Mesenchymal stem cell (in vitro differentiated cells and primary cell): ENCODE measurements at regions not wholly inside any gene's neighbourhood (a gene's known extent, or its start where the extent isn't known, plus 50 kb on each side); places are given as distances from the start of the nearest gene placed in this dataset.

Source experiments
- DNase-seq: peaks from one replicate; pipeline ENCODE4 v3.0.0-alpha.2; 2013
- H2AFZ ChIP-seq: one replicate; pipeline ENCODE4 v1.6.1; 2013; ENCODE audit warnings: low read depth, mild to moderate bottlenecking, control low read depth, inconsistent platforms, low read length, moderate library complexity
- H2AK5ac ChIP-seq: 2 replicates; pipeline ENCODE4 v1.6.1; 2013; ENCODE audit warnings: low read length, moderate library complexity, mild to moderate bottlenecking, inconsistent platforms; ENCODE audit not compliant: severe bottlenecking
- H2BK120ac ChIP-seq: one replicate; pipeline ENCODE4 v1.6.1; 2013; ENCODE audit warnings: low read depth, mild to moderate bottlenecking, inconsistent platforms, low read length, moderate library complexity
- H2BK12ac ChIP-seq, 2 experiments: one replicate each; pipeline ENCODE4 v1.6.1; 2013; ENCODE audit warnings: inconsistent platforms in 2 of 2, low read length in 2 of 2, mild to moderate bottlenecking in 2 of 2, moderate library complexity in 2 of 2, control low read depth in 1 of 2
- H2BK15ac ChIP-seq: one replicate; pipeline ENCODE4 v1.6.1; 2013; ENCODE audit warnings: mild to moderate bottlenecking, low read depth, inconsistent platforms; ENCODE audit not compliant: poor library complexity, severe bottlenecking
- H2BK5ac ChIP-seq: 2 replicates; pipeline ENCODE4 v1.6.1; 2013; ENCODE audit warnings: low read depth, mild to moderate bottlenecking, low read length, control low read depth, inconsistent platforms; ENCODE audit not compliant: poor library complexity, severe bottlenecking
- H3K14ac ChIP-seq, 2 experiments: one replicate each; pipeline ENCODE4 v1.6.1; 2013; ENCODE audit warnings: inconsistent platforms in 2 of 2, low read length in 2 of 2, control low read depth in 1 of 2, mild to moderate bottlenecking in 1 of 2, moderate library complexity in 1 of 2
- H3K18ac ChIP-seq, 2 experiments: one replicate each; pipeline ENCODE4 v1.6.1; 2013; ENCODE audit warnings: inconsistent platforms in 2 of 2, low read length in 2 of 2, control low read depth in 1 of 2, low read depth in 1 of 2, mild to moderate bottlenecking in 1 of 2
- H3K23ac ChIP-seq, 2 experiments: one replicate each; pipeline ENCODE4 v1.6.1; 2013; ENCODE audit warnings: inconsistent platforms in 2 of 2, low read length in 2 of 2, mild to moderate bottlenecking in 2 of 2, moderate library complexity in 2 of 2, control low read depth in 1 of 2
- H3K27ac ChIP-seq: 2 replicates; pipeline ENCODE4 v1.5.1; 2013; ENCODE audit warnings: mild to moderate bottlenecking, moderate library complexity, low read length, control low read depth, inconsistent platforms; ENCODE audit not compliant: poor library complexity, severe bottlenecking
- H3K27me3 ChIP-seq, 2 experiments: 2 replicates each; pipeline versions ENCODE4 v1.6.1 to v1.7.0; 2013; ENCODE audit warnings: low read length in 2 of 2, mild to moderate bottlenecking in 2 of 2, moderate library complexity in 2 of 2, control low read depth in 1 of 2, inconsistent platforms in 1 of 2; ENCODE audit not compliant: control insufficient read depth in 1 of 2, insufficient read depth in 1 of 2
- H3K36me3 ChIP-seq, 2 experiments: 2 replicates each; pipeline versions ENCODE4 v1.6.1 to v1.7.0; 2013; ENCODE audit warnings: low read length in 2 of 2, control low read depth in 1 of 2, inconsistent platforms in 1 of 2, low read depth in 1 of 2, mild to moderate bottlenecking in 1 of 2; ENCODE audit not compliant: insufficient read depth in 2 of 2, control insufficient read depth in 1 of 2
- H3K4ac ChIP-seq, 2 experiments: one replicate each; pipeline ENCODE4 v1.6.1; 2013; ENCODE audit warnings: inconsistent platforms in 2 of 2, low read length in 2 of 2, mild to moderate bottlenecking in 2 of 2, moderate library complexity in 2 of 2, control low read depth in 1 of 2, low read depth in 1 of 2
- H3K4me1 ChIP-seq: 2 replicates; pipeline ENCODE4 v1.6.1; 2013; ENCODE audit warnings: low read depth, low read length, control low read depth; ENCODE audit not compliant: control insufficient read depth, insufficient read depth
- H3K4me2 ChIP-seq: 2 replicates; pipeline ENCODE4 v1.6.1; 2013; ENCODE audit warnings: low read length, mild to moderate bottlenecking, inconsistent platforms; ENCODE audit not compliant: poor library complexity, severe bottlenecking
- H3K4me3 ChIP-seq, 2 experiments: 2 replicates each; pipeline versions ENCODE4 v1.5.1 to v1.7.0; 2013; ENCODE audit warnings: low read length in 2 of 2, mild to moderate bottlenecking in 2 of 2, control low read depth in 1 of 2, low read depth in 1 of 2; ENCODE audit not compliant: insufficient read depth in 1 of 2
- H3K79me1 ChIP-seq: replicated peaks from 2 replicates; pipeline ENCODE4 v1.6.1; 2013; ENCODE audit warnings: mild to moderate bottlenecking, control low read depth, low read length, inconsistent platforms; ENCODE audit not compliant: poor library complexity, severe bottlenecking
- H3K9ac ChIP-seq: 2 replicates; pipeline ENCODE4 v1.7.0; 2013; ENCODE audit warnings: mild to moderate bottlenecking, low read length, moderate library complexity
- H3K9me3 ChIP-seq: 2 replicates; pipeline ENCODE4 v1.7.0; 2013; ENCODE audit warnings: mild to moderate bottlenecking, low read length; ENCODE audit not compliant: control insufficient read depth
- H4K8ac ChIP-seq: one replicate; pipeline ENCODE4 v1.6.1; 2013; ENCODE audit warnings: inconsistent platforms, mild to moderate bottlenecking, low read length, moderate library complexity
- H4K91ac ChIP-seq: one replicate; pipeline ENCODE4 v1.6.1; 2013; ENCODE audit warnings: mild to moderate bottlenecking, low read length, inconsistent platforms
- WGBS: methylation state at CpG from one replicate; pipeline ENCODE4 v1.1.7; 2013; ENCODE audit warnings: mixed read lengths; 5-methylcytosine and 5-hydroxymethylcytosine counted together

DNA sequence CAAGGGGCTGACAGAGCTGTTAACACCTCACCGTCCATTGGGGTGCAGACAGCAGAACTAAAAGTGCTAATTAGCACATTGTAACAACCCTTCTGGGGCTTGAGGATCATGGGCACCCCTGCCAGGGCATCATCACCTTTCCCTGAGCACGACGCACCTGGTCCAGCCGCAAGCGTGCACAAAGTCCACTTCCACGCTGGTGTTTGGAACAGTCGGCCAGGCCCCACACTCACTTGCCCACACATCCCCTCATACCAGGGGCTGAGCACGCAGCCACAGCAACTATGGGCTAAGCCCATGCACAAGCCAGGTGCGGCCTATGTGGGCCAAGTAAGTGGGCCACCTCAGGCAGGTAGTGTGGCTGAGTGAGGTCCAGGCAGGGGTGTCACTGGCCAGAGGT lies 148.7 kb downstream of the CCDC59 start:
- DNase-seq = no peak
- 89% methylated on average over 9 of the region's 9 CpGs for WGBS
- no peak overlapping the region for H2BK15ac ChIP-seq
- H3K14ac ChIP-seq = no peak overlapping the region
- no peak overlapping the region for H3K4me3 ChIP-seq
- H2BK120ac ChIP-seq = no peak overlapping the region
- no peak overlapping the region for H2BK5ac ChIP-seq
- peaks cover 34% of the 10 kb centered on the region for H3K9me3 ChIP-seq
- H3K36me3 ChIP-seq = no peaks in the 10 kb centered on the region
- H2BK12ac ChIP-seq = no peak overlapping the region
- no peak overlapping the region for H3K4ac ChIP-seq
- no peak overlapping the region for H3K27ac ChIP-seq
- no peak overlapping the region for H2AFZ ChIP-seq
- H3K9ac ChIP-seq = no peak overlapping the region
- no peaks in the 10 kb centered on the region for H3K79me1 ChIP-seq
- no peak overlapping the region for H4K8ac ChIP-seq
- no peak overlapping the region for H3K23ac ChIP-seq
- no peaks in the 10 kb centered on the region for H3K27me3 ChIP-seq
- no peak overlapping the region for H3K4me2 ChIP-seq
- H3K18ac ChIP-seq = no peak overlapping the region
- no peak overlapping the region for H2AK5ac ChIP-seq
- H3K4me1 ChIP-seq = no peaks in the 10 kb centered on the region
- H4K91ac ChIP-seq = no peak overlapping the region

DNA sequence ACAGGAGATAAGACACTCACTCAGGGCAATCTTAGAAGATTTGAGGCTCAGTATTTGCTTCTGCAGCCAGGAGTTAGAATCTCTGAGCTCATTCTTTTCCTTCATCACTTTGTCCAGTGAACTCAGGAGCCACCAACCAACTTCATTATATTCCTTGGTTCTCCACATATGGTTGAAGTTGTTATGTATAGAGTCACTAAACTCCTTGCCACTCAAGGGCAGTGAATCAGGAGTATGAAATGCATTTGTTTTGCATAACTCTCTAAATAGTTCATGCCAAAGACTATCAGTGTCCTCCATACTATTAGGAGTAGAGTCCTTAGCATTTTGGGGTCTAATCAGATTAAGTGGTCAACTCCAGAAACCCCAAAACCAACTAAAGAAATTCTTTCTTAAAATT lies 150.6 kb downstream of the CCDC59 start:
- Histone ChIP-seq H2BK5ac (no peak overlapping the region), H2BK120ac (no peak overlapping the region), H4K8ac (no peak overlapping the region), H2BK12ac (no peak overlapping the region), H3K36me3 (no peaks in the 10 kb centered on the region), H3K9ac (no peak overlapping the region), H3K18ac (no peak overlapping the region), H3K79me1 (no peaks in the 10 kb centered on the region), H3K27me3 (no peaks in the 10 kb centered on the region), H3K9me3 (peaks cover 28% of the 10 kb centered on the region), H3K4me2 (no peak overlapping the region), H3K4ac (no peak overlapping the region), H3K4me1 (no peaks in the 10 kb centered on the region), H2AK5ac (no peak overlapping the region), H2BK15ac (no peak overlapping the region), H2AFZ (no peak overlapping the region), H4K91ac (no peak overlapping the region), H3K27ac (no peak overlapping the region), H3K14ac (no peak overlapping the region), H3K4me3 (no peak overlapping the region), H3K23ac (no peak overlapping the region)
- DNase-seq = no peak

- Histone ChIP-seq H2AFZ (no peak overlapping the region), H2BK15ac (no peak overlapping the region), H3K18ac (no peak overlapping the region)
These were observed 155.1 kb downstream of the CCDC59 start for GRCh38 chr12:82203086-82203485.

DNA sequence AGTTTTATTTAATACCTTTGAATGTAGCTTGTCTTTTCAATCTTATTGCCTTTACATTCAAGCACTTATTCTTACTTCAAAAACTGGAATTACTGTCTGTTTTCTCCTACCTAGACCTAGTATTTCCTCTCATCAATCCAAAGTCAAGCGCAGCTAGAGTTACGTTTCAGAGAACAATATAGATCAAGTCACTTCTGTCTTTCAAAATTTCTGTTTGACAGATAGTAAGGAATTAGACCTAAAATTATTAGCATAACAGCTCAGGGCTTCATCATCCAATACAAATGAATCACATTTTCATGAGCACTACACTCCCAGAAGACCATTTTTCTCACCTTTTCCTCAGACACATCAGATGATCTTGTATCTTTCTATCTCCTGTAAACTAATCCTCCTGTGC lies 170.6 kb downstream of the CCDC59 start:
- no peak overlapping the region for H3K23ac ChIP-seq
- no peak overlapping the region for H2BK15ac ChIP-seq
- no peak overlapping the region for H3K4ac ChIP-seq
- H2AFZ ChIP-seq = no peak overlapping the region
- H4K8ac ChIP-seq = no peak overlapping the region
- H2BK12ac ChIP-seq = no peak overlapping the region
- H3K9me3 ChIP-seq = peaks cover 19% of the 10 kb centered on the region
- H3K4me2 ChIP-seq = no peak overlapping the region
- H4K91ac ChIP-seq = no peak overlapping the region
- H3K4me3 ChIP-seq = no peak overlapping the region
- no peak overlapping the region for H2AK5ac ChIP-seq
- WGBS = 100% methylated on average over 1 of the region's 2 CpGs
- no peak overlapping the region for H3K14ac ChIP-seq
- no peak overlapping the region for H3K9ac ChIP-seq
- no peak overlapping the region for H3K18ac ChIP-seq
- no peaks in the 10 kb centered on the region for H3K4me1 ChIP-seq
- no peaks in the 10 kb centered on the region for H3K36me3 ChIP-seq
- H2BK120ac ChIP-seq = no peak overlapping the region
- H3K27ac ChIP-seq = no peak overlapping the region
- no peak for DNase-seq
- H3K27me3 ChIP-seq = no peaks in the 10 kb centered on the region
- no peaks in the 10 kb centered on the region for H3K79me1 ChIP-seq
- H2BK5ac ChIP-seq = no peak overlapping the region

More at GRCh38 chr12:82203086-82203485, 155.1 kb downstream of the CCDC59 start:
- Histone ChIP-seq H4K8ac (no peak overlapping the region), H3K36me3 (no peaks in the 10 kb centered on the region), H3K27ac (no peak overlapping the region), H3K9me3 (peaks cover 18% of the 10 kb centered on the region), H2BK12ac (no peak overlapping the region), H3K14ac (no peak overlapping the region), H2AK5ac (no peak overlapping the region), H3K27me3 (no peaks in the 10 kb centered on the region), H3K9ac (no peak overlapping the region), H3K4me1 (no peaks in the 10 kb centered on the region), H2BK5ac (no peak overlapping the region), H3K4ac (no peak overlapping the region), H3K79me1 (no peaks in the 10 kb centered on the region), H2BK120ac (no peak overlapping the region), H3K23ac (no peak overlapping the region), H3K4me2 (no peak overlapping the region), H4K91ac (no peak overlapping the region), H3K4me3 (no peak overlapping the region)
- WGBS = 87% methylated on average over 4 of the region's 4 CpGs
- DNase-seq = no peak
